Vagina (tissue), 2 donors: ENCODE measurements at regions not wholly inside any gene's neighbourhood (a gene's known extent, or its start where the extent isn't known, plus 50 kb on each side); places are given as distances from the start of the nearest gene placed in this dataset.

ENCODE experiments used
- DNase-seq, 2 donors: peaks; one replicate each; pipeline ENCODE4 v3.0.0-alpha.2; 2017; ENCODE audit errors: extremely low spot score in 2 of 2
- H3K27ac ChIP-seq: fragments of 200-600 bp; sonication (generic); one replicate; pipeline ENCODE4 v1.5.1; 2019
- H3K27me3 ChIP-seq: fragments of 200-600 bp; sonication (generic); one replicate; pipeline ENCODE4 v1.5.1; 2019
- H3K36me3 ChIP-seq, 2 donors: fragments of 200-600 bp; sonication (generic); one replicate each; pipeline ENCODE4 v1.5.1; 2017 to 2019
- H3K4me1 ChIP-seq: fragments of 200-600 bp; sonication (generic); one replicate; pipeline ENCODE4 v1.5.1; 2019
- H3K4me3 ChIP-seq, 2 donors: fragments of 200-600 bp; sonication (generic); 1 replicate in 1 of 2; 2 replicates in 1 of 2; pipeline ENCODE4 v1.5.1; 2016 to 2019
- H3K9me3 ChIP-seq: fragments of 200-600 bp; sonication (generic); one replicate; pipeline ENCODE4 v1.5.1; 2019
- CTCF ChIP-seq, 3 experiments: fragments of 450-650 bp in 2 of 3; fragments of 200-600 bp in 1 of 3; sonication (generic) in 1 of 3; IDR thresholded peaks; one replicate each; pipeline ENCODE4 v1.5.1; 2017 to 2019; ENCODE audit warnings: antibody characterized with exemption in 3 of 3, mild to moderate bottlenecking in 2 of 3, moderate library complexity in 2 of 3
- POLR2A ChIP-seq, 2 donors: fragments of 450-650 bp; IDR thresholded peaks; one replicate each; pipeline ENCODE4 v1.6.1; 2017; ENCODE audit warnings: antibody characterized with exemption in 2 of 2, mild to moderate bottlenecking in 2 of 2, moderate library complexity in 2 of 2
- POLR2AphosphoS5 ChIP-seq, 2 donors: sonication (generic); formaldehyde crosslinking; IDR thresholded peaks; one replicate each; pipeline ENCODE4 v1.9.0; 2017; ENCODE audit warnings: antibody characterized with exemption in 2 of 2, mild to moderate bottlenecking in 2 of 2, low read depth in 1 of 2; ENCODE audit not compliant: insufficient read depth in 1 of 2
- intact Hi-C: fragments of 100-400 bp; cut with DNase I; formaldehyde crosslinking; loops from one replicate; pipeline ENCODE4 v1.15.1; 2023

- Histone ChIP-seq H3K9me3 (no peaks in the 10 kb centered on the region), H3K27me3 (no peaks in the 10 kb centered on the region), H3K4me1 (no peaks in the 10 kb centered on the region), H3K27ac (no peak overlapping the region), H3K36me3 (no peaks in the 10 kb centered on the region), H3K4me3 (no peak overlapping the region)
- no peak for DNase-seq
- no peak for TF ChIP-seq POLR2AphosphoS5 (IDR thresholded peaks at IDR 0.05; ENCODE audit: insufficient read depth in 1 of 2, low read depth in 1 of 2)
- no peak for TF ChIP-seq CTCF (IDR thresholded peaks at IDR 0.05)
- no peak for TF ChIP-seq POLR2A (IDR thresholded peaks at IDR 0.05)
- intact Hi-C loops: no loop called here
Measured at GRCh38 chr12:126389220-126389841, 1324.1 kb downstream of the AACS start.

GRCh38 chr12:126389961-126390360 is 1324.7 kb downstream of the AACS start:
- Histone ChIP-seq H3K27ac (no peak overlapping the region), H3K4me1 (no peaks in the 10 kb centered on the region), H3K9me3 (no peaks in the 10 kb centered on the region), H3K27me3 (no peaks in the 10 kb centered on the region), H3K36me3 (no peaks in the 10 kb centered on the region), H3K4me3 (no peak overlapping the region)
- TF ChIP-seq POLR2A (IDR thresholded peaks at IDR 0.05) (no peak), CTCF (IDR thresholded peaks at IDR 0.05) (no peak), POLR2AphosphoS5 (IDR thresholded peaks at IDR 0.05; ENCODE audit: insufficient read depth in 1 of 2, low read depth in 1 of 2) (no peak)
- DNase-seq: no peak
- intact Hi-C loops: no loop called here

DNA sequence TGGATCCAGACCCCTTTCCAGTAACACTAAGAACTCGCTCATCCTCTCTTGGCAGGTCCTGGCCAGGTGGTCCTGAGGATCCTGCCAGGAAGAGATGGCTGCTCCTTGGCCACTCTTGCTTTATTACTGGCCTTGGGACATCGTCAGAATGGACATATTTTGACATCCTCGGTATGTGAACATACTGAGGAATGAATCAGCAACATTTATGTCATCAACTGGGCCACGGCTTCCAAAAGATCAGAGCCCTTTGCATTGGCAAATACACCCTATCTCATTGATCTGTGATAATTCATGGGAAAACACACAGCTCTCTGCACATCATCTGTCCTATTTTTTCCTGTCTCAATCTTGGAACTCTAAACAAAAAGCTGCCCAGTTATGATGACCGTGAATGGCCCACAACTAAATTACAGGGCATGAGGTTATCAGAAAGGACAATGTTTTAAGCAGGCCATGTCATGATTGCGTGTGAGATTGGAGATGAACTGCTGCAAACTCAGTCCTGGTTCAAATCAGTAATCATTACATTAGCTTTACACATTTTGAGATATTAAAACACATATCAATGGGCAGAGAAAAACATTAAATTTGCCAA is 1325.8 kb downstream of the AACS start:
- Histone ChIP-seq H3K27ac (no peak overlapping the region), H3K9me3 (no peaks in the 10 kb centered on the region), H3K4me1 (no peaks in the 10 kb centered on the region), H3K27me3 (no peaks in the 10 kb centered on the region), H3K4me3 (no peak overlapping the region), H3K36me3 (no peaks in the 10 kb centered on the region)
- TF ChIP-seq CTCF (IDR thresholded peaks at IDR 0.05): no peak
- no peak for TF ChIP-seq POLR2A (IDR thresholded peaks at IDR 0.05)
- no peak for TF ChIP-seq POLR2AphosphoS5 (IDR thresholded peaks at IDR 0.05; ENCODE audit: insufficient read depth in 1 of 2, low read depth in 1 of 2)
- DNase-seq: no peak
- intact Hi-C loops: no loop called here

- H3K27me3 ChIP-seq: no peaks in the 10 kb centered on the region
- H3K9me3 ChIP-seq: no peaks in the 10 kb centered on the region
- H3K27ac ChIP-seq: no peak overlapping the region
- no peaks in the 10 kb centered on the region for H3K36me3 ChIP-seq
- intact Hi-C loops: no loop called here
- no peak for TF ChIP-seq POLR2A (IDR thresholded peaks at IDR 0.05)
- no peak for TF ChIP-seq POLR2AphosphoS5 (IDR thresholded peaks at IDR 0.05; ENCODE audit: insufficient read depth in 1 of 2, low read depth in 1 of 2)
- TF ChIP-seq CTCF (IDR thresholded peaks at IDR 0.05): no peak
- no peak for DNase-seq
- H3K4me1 ChIP-seq: no peaks in the 10 kb centered on the region
- H3K4me3 ChIP-seq: no peak overlapping the region
Measured at GRCh38 chr12:126396536-126396935, 1331.3 kb downstream of the AACS start.

- Histone ChIP-seq H3K4me1 (no peaks in the 10 kb centered on the region), H3K9me3 (no peaks in the 10 kb centered on the region), H3K36me3 (no peaks in the 10 kb centered on the region), H3K4me3 (no peak overlapping the region), H3K27ac (no peak overlapping the region), H3K27me3 (no peaks in the 10 kb centered on the region)
- TF ChIP-seq POLR2AphosphoS5 (IDR thresholded peaks at IDR 0.05; ENCODE audit: insufficient read depth in 1 of 2, low read depth in 1 of 2): no peak
- TF ChIP-seq CTCF (IDR thresholded peaks at IDR 0.05): no peak
- no peak for DNase-seq
- intact Hi-C loops: no loop called here
Measured at GRCh38 chr12:126397071-126397581, 1331.9 kb downstream of the AACS start.
